A172 (cell line): ENCODE measurements at regions not wholly inside any gene's neighbourhood (a gene's known extent, or its start where the extent isn't known, plus 50 kb on each side); places are given as distances from the start of the nearest gene placed in this dataset.
"Not testable (repeated sequence)": the region's sequence is repeated elsewhere in the genome, so short reads cannot be mapped to it uniquely, and the experiment has no call there.

Source experiments
- DNase-seq: peaks from one replicate; pipeline ENCODE4 v3.0.0-alpha.2; 2015; ENCODE audit warnings: low spot score

DNA sequence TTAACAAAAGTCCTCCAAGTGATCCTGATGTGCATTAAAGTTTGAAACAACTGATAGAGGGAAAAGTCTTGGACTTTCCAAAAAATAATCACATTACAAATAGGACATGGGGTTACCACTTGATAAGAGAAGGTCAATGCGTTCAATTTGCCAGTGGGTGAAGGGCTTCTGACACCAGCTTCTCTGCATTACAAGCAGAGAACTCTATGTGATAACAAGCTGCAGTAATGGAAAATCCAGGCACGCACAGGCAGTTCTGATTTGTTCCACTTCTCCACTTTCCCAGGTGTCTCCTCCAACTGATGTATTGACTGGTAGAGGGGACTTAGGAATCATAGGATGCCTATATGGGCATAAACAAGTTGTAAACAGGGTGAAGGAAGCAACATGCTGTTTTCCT, 234.0 kb upstream of the MGAT5 start:
- DNase-seq, result no peak

DNA sequence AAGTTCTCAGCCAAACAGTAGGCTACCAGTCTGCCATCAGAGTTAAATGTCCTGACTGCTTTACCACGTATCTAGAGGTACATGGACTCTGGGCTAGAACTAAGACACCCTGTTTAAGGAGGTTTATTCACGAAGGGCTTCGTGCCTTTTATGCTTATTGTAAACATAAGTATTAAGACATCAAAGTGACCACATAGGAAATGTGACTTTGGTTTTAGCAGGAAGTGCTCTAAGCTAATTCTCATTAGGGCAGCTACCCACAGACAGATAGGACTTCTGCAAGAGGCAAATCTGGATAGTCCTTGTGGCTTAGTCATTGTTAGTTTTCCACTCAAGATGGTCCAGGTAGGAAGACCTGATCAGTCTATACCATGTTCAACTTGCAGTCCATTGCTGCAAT, 233.3 kb upstream of the MGAT5 start:
- DNase-seq, result no peak

DNA sequence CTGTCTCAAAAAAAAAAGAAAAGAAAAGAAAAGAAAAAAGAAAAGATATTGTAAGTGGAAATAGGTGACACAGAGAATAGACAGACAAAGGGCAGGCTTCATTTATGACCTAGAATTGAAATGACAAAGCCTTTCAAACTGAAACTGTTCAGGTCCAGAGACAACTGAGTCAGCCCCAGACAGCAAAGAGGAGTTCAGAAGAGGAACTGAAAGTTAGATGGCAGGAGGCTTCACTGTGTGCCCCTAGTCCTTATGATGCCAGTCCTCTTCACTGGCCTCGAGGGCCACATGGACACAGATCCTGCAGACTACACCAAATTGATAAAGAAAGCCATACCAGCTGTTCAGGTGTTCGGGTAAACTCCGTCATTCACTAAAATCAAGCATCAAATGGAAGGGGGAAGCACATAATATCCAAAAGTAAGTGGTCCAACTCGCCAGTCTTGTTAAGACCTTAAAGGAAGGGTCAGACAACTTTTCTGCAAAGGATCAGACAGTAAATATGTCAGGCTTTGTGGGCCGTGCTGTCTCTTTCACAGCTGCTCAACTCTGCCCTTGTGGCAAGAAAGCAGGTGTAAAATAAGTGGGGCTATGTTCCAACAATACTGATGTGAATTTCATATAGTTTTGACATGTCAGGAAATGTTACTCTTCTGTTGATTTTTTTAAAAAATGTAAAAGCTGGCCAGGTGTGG, 231.9 kb upstream of the MGAT5 start:
- no peak for DNase-seq

DNA sequence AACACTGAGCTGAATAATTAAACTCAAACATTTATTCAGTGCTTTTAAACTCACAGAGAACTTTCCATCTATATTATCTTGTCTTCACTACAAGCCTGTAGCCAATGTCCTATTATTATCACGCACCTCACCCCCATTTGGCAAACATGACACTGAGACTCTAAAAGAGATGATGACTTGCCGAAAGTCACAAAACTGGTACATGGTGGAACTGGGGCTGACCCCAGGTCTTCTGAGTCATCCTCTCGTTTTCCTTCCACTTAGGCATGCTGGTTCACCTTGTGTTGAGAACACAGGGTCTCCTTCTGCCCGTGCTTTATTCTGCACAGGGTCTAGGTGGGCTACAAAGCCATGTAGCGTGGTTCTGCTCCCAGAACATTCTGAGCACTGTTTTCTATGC, 230.0 kb upstream of the MGAT5 start:
- no peak for DNase-seq

DNA sequence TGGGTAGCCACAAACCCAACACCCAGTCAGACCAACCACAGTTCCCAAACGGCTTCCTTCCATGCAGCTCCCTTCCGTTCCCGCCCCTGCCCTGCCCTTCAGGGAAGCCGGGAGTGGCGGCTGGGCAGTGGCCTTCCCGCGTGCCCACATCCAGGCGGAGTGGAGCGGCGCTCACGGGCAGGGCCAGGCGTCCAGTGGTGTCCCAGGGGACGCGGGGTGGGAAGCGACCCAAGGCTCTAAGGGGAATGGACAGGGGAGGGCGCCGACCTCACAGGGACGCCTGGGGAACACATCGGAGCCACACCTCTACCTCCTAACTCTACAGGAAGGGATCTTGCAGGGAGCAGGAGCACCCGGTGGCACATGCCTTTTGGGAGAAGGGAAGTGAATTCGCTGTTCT, 225.9 kb upstream of the MGAT5 start:
- no peak for DNase-seq

DNA sequence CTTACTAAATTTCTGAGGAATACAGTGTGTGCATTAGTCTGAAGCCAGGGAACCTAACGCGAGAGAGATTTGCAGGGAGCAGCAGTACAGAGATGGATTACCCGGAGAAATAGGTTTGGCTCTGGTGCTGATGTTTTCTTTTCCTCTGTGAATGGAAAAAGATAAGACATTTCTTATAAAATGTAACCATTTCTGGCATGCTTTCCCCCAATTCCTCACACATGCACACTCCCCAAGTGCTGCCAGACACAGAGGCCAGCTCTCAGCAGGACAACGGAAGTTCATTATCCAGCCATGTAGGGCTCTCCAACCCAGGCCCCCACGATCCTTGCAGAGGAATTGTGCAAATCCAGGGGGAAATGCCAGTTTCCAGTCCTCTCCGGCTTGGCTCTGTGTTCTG, 224.5 kb upstream of the MGAT5 start:
- DNase-seq, result no peak

DNA sequence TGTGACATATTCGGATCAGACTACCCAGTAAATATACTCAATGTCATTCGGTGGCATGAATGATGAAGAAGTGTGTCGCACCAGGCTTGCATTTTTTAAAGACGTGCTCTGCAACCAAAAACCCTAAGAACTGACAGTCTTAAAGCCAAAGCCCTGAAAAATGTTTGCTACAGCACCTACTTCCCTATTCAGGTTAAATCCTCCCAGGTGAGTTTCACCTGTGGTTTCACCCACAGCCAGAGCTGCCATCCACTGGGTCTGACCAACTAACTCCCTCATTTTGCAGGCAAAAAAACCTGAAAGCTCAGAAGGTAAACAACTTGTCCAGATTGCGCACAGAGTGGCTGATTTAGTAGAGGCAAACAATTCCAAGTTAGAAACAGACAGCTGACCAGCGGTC, 222.3 kb upstream of the MGAT5 start:
- DNase-seq, result no peak

DNA sequence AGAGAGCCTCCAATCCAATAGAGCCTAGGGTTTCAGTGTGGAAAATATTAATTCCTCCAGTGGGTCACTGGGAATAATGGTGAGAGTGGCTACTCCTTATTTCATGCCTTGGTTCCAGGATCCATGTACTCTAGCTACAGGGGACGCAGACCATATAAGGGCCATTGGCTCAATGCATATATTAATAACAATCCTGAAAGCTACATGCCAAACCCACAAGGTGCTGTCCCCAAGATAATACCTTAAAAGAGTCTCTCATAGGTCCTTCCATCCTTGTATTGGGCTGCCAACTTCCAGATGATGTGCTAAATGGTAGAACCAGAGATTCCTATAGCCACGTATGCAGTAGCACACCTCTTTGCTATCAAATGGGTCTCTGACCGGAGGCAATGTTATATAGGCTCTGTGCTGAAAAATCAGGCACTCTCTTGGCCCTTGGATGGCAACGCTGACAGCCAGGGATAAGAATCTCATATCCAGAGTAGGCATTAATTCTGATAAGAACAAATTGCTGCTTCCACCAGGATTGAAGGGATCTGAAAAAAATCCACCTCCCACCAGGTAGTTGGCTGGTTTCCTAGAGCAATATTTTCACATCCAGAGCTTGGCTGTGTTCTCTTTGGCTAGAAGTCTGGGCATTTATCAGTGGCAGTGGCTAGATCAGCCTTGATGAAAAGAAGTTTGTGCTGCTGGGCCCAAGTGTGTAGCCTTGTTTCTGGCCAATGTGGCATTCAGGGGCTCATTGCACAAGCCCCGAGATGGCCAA, 218.1 kb upstream of the MGAT5 start:
- no peak for DNase-seq

DNA sequence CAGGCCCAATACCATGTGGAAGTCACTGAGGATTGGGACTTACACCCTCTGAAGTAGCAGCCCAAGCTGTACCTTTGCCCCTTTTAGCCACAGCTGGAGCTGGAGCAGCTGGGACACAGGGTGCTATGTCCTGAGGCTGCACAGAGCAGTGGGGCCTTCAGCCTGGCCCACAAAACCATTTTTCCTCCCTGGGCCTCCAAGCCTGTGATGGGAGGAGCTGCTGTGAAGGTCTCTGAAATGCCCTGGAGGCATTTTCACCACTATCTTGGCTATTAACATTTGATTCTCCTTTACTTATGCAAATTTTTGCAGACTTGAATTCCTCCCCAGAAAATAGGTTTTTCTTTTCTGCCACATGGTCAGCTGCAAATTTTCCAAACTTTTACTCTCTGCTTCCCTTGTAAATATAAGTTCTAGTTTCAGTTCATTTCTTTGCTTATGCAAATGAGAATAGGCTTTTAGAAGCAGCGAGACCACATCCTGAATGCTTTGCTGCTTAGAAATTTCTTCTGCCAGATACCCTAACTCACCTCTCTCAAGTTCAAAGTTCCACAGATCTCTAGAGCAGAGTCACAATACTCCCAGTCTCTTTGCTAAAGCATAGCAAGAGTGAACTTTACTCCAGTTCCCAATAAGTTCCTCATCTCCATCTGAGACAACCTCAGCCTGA, 213.8 kb upstream of the MGAT5 start:
- DNase-seq, result no peak

DNA sequence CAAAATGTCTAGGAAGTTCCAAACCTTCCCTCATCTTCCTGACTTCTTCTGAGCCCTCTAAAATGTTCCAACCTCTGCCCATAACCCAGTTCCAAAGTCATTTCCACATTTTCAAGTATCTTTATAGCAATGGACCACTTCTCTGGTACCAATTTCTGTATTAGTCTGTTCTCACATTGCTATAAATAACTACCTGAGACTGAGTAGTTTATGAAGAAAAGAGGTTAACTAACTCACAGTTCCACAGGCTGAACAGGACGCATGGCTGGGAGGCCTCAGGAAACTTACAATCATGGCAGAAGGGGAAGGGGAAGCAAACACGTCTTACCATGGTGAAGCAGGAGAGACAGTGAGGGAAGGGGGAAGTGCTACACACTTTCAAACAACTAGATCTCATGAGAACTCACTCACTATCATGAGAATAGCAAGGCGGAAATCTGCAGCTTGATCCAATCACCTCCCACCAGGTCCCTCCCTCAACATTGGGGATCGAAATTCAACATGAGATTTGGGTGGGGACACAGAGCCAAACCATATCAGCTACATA, 213.2 kb upstream of the MGAT5 start:
- not testable (repeated sequence) for DNase-seq

DNA sequence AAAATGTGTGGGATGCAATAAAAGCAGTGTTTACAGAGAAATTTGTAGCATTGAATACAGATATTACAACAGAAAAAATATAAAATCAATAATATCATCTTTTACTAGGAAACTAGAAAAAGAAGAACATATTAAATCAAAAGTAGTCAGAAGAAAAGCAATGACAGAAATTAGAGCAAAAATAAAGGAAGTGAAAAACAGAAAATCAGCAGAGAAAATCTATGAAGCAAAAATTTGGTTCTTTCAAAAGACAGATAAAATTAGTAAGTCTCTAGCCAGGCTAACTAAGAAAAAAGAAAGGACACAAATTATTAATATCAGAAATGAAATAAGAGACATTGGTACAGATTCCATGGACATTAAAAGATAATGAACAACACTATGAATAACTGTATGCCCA, 212.0 kb upstream of the MGAT5 start:
- DNase-seq, result no peak

DNA sequence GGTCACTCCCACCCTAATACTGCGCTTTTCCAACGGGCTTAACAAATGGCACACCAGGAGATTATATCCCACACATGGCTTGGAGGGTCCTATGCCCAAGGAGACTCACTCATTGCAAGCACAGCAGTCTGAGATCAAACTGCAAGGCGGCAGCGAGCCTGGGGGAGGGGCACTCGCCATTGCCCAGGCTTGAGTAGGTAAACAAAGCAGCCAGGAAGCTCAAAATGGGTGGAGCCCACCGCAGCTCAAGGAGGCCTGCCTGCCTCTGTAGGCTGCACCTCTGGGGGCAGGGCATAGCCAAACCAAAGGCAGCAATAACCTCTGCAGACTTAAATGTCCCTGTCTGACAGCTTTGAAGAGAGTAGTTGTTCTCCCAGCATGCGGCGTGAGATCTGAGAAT, 210.8 kb upstream of the MGAT5 start:
- DNase-seq, result not testable (repeated sequence)

DNA sequence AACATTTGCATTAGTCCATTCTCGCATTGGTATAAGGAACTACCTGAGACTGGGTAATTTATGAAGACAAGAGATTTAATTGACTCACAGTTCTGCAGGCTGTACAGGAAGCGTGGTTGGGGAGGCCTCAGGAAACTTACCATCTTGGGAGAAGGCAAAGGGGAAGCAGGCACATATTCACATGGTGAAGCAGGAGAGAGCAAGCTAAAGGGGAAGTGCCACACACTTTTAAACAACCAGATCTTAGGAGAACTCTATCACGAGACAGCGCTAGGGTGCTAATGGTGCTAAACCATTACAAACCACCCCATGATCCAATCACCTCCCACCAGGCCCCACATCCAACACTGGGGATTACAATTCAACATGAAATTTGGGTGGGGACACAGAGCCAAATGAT, 201.7 kb upstream of the MGAT5 start:
- DNase-seq, result no peak

DNA sequence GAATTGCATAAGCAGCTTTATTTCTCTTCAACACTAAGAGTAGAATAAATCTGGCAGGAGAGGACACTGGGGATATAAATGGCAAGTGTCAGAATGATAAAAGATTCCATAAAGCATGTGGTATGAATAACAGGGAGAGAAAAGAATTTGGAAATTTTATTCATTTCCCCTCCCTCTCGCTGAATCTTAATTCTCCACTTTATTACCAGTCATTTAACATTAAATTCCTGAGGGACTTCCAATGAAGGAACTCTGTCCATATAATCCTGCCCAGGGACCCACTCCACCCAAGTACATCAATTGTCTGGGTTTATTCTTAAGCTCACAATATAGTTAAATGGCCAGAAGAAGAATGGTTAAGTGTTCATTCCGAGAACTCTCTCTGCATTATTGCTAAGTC, 197.7 kb upstream of the MGAT5 start:
- DNase-seq, result no peak

DNA sequence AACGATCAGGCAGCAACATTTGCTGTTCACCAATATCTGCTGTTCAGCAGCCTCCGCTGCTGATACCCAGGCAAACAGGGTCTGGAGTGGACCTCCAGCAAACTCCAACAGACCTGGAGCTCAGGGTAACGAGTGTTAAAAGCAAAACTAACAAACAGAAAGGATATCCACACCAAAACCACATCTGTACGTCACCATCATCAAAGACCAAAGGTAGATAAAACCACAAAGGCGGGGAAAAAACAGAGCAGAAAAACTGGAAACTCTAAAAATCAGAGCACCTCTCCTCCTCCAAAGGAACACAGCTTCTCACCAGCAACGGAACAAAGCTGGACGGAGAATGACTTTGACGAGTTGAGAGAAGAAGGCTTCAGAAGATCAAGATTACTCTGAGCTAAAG, 192.8 kb upstream of the MGAT5 start:
- DNase-seq, result not testable (repeated sequence)

DNA sequence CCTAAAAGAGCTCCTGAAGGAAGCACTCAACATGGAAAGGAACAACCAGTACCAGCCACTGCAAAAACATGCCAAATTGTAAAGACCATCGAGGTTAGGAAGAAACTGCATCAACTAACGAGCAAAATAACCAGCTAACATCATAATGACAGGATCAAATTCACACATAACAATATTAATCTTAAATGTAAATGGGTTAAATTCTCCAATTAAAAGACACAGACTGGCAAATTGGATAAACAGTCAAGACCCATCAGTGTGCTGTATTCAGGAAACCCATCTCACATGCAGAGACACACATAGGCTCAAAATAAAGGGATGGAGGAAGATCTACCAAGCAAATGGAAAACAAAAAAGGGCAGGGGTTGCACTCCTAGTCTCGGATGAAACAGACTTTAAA, 191.6 kb upstream of the MGAT5 start:
- DNase-seq, result not testable (repeated sequence)

DNA sequence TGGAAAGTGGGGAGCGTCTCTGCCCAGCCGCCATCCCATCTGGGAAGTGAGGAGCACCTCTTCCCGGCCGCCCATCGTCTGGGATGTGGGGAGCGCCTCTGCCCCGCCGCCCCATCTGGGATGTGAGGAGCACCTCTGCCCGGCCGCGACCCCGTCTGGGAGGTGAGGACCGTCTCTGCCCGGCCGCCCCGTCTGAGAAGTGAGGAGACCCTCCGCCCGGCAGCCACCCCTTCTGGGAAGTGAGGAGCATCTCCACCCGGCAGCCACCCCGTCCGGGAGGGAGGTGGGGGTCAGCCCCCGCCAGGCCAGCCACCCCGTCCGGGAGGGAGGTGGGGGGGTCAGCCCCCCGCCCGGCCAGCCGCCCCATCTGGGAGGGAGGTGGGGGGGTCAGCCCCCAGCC, 190.0 kb upstream of the MGAT5 start:
- not testable (repeated sequence) for DNase-seq

DNA sequence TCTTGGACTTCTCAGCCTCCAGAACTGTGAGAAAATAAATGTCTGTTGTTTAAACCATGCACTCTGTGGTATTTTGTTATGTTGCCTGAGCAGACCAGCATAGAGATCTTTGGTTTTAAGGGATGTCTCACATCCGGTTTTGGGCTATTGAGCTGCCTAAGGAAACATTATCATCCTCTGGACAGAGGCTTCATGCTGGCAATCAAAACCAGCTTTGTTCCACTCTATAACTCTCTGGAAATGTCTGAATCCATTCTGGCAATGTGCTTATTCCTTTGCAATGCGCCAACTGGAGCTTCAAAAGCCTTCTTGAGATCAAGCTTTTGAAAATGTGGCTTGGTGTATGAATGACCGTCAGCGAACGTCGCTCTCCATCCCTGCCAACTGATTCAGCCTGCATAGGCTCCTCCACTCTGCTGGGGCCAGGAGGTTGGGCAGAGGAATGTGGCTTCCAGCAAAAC, 183.6 kb upstream of the MGAT5 start:
- no peak for DNase-seq

DNA sequence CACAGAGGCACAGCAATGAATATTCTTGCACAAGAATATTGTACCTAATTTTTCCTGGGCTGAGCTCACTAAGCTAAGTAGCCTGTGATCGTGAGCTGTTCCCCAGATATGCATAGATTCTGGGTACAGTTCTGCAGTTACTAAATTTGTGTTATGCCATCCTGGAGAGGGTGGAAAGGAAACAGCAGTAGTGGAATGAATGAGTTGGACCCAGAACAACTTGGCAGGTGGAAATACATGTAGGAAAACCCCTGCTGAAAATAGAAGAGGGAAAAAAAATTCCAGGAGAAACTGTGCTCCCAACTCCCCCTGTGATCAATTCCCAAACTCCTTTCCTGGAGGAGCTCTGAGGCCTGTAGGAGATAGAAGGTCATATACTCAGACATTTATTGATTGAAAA, 181.5 kb upstream of the MGAT5 start:
- DNase-seq, result no peak

DNA sequence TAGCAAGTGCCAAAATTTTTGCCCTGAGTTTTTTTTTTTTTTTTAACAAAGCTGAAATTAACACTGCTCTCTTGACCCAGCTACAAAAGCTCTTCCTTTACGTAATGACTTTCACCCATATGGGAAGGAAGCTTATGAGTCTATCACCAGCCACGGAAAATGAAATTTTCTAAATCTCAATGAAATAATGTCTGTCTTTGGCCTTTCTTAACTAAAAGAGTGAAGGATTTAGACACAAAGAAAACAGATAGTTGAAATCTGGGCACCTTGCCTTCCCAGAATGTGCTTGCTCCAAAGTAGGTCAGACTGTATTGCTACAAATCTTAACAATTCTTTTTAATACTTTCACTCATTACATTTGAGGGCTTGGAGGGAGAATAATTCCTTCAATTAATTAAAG, 180.8 kb upstream of the MGAT5 start:
- DNase-seq, result no peak

DNA sequence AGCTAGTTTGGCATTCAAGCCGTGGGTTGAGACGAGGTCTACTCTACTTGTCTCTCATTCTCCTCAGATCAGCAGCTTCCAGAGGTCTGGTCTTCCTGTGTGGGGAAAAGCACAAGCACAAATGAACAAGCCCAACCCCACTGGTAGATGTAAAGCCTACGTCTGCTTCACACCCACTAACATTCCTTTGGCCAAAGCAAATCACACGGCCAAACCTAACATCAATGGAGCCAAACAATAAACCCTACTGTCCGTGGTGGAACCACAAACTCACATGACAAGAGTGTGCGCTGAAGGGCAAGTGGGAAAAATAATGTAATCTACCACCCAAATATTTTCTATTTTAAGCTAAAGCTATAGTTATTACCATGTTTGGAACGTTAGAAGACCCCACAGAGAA, 179.3 kb upstream of the MGAT5 start:
- DNase-seq, result no peak

DNA sequence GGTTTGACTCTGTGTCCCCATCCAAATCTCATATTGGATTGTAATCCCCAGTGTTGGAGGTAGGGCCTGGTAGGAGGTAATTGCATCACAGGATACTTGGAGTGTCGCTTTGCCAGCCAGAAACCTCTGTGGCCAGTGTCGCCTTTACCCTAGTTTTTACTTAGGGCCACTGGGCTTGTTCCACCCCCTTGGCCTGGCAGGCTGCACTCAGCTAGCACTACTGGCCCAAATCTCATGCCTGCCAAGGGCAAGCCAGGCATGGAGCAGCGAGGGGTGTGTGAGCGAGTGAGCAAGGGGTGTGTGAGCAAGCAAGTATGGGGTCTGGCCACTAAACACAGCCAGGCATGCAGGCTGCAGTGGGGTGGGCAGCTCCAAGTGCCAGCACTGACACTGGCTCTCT, 178.7 kb upstream of the MGAT5 start:
- no peak for DNase-seq

DNA sequence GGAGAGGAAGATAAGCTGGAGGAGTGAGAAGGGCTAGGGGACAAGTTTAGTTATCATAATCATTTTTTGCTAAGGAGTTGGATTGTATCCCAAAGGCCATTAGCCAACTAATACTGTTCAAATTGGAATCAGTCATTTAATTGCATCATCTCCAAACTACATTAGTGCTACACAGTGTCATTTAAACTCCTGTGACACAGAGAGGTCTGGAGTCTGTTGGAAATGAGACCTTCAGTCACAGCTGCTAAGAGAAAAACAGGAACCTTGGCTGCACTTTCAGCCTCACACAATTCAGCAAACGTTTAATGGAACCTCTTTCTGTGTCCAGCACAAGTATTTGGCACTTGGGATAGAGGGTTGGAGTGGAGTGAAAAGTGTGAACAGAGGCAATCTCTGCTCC, 175.5 kb upstream of the MGAT5 start:
- DNase-seq, result no peak
